HG03097 (cell line): ENCODE measurements at regions not wholly inside any gene's neighbourhood (a gene's known extent, or its start where the extent isn't known, plus 50 kb on each side); places are given as distances from the start of the nearest gene placed in this dataset.
"Not testable (repeated sequence)": the region's sequence is repeated elsewhere in the genome, so short reads cannot be mapped to it uniquely, and the experiment has no call there.

Source experiments
- ATAC-seq: cut with Tn5 transposase; IDR thresholded peaks from one replicate; pipeline ENCODE4 v1.9.1; 2021; ENCODE audit not compliant: unreplicated experiment, low FRiP score

DNA sequence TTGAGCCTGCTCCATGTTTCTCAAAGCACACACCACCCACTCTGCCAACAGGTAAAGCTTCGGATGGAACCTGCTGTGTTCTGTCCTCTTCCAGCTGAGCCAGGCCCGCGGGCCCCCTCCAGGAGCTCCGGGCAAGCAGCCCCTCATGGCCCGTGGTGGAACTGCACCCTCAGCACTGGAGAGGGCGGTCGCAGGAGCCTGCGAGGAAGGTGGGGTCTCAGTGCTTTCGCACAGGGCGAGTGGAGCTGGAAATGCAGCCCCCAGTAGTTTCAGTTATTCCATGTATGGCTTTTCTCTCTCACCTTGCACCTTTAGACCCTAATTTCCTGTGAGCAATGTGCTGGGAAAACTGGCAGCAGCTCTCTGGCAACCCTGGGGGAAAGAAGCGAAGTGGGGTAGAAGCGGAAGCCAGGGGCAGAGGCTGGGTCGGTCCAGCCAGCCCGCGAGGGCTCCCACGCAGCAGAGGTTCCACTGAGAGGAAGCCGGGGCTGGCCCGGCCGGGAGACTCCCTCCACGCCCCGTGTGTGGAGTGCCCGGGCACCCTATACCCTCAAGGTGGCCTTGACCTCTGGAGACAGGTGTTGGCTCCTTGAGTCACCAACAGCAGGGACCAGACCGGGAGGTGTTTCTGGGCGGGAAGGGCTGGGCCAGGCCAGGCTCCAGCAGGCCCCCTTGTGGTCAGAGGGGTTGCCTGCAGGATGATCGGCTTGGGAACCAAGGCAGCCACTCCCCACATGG lies 119.9 kb upstream of the TMEM45B start:
- ATAC-seq, result peak; percentile 76

DNA sequence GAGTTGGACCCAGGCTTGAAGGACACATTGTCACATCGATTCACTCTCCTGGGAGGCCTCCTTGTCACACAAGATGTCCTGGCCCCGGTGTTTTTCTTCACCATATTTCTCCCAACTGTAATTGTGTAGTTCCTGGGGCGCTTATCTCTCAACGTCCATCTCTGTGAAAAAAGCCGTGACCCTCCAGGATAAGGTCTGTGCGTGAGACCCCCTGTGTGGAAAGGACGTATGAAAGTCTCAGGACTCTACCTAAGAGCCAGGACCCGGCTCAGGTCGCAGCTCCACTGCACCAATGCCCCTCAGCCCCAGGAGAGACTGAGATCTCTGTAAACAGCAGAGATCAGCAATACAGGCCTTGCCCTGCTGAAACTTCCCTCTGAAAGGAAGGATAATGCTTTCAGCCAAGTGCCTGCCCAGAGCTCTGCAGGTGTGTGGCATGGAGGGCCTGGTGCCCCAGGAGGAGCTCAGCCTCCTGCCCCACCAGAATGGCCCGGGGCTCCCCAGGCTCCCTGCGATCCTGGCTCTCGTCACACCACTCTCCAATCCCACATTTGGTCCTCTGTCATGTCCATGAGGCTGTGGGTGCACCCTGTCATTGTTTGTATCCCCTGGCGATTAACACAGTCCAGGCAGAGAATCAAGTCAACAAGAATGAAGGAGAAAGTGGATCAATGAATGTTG lies 119.2 kb upstream of the TMEM45B start:
- ATAC-seq, result no peak

DNA sequence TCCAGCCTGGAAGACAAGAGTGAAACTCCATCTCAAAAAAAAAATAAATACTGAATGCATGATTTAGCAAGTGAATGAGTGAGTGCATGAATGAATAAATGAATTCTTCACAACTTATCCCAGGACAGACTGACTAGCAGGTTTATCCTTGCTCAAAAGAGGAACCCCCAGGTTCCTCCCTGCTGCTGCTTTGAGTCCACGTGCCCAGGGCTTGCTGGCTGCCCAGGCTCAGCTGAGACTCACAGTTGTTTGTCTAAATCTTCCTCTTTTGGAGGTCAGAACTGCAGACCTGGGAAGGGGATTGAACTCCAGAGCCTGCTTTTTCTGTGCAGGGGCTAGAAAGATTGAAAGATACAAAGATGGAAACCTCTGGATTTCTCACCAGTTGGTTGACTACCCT lies 117.4 kb upstream of the TMEM45B start:
- no peak for ATAC-seq

DNA sequence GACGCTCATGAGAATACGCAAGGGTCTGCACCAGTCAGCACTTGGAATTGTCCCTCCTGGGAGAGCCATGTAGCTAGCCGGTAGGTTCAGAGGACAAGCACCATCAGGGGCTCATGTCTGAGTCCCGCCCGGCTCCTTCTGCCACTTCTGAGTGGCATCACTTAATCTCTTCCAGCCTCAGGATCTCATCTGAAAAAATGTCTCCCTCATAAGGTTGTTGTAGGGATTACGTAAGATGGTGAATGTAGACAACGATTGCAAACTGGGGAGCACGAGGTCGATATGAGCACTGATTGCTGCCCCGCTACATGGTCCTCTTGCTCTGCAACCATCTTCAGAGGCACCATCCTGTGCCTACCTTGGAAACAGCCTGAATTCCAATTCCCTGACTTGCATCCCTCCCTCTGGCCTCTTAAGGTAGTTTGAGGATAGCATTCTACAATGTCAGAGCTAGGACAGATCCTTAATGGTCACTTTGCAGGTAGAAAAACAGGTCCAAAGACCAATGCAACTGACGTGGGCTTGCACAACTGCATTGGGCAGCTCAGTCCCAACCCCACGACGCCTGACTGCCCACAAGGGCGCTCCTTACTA lies 115.8 kb upstream of the TMEM45B start:
- ATAC-seq, result no peak

DNA sequence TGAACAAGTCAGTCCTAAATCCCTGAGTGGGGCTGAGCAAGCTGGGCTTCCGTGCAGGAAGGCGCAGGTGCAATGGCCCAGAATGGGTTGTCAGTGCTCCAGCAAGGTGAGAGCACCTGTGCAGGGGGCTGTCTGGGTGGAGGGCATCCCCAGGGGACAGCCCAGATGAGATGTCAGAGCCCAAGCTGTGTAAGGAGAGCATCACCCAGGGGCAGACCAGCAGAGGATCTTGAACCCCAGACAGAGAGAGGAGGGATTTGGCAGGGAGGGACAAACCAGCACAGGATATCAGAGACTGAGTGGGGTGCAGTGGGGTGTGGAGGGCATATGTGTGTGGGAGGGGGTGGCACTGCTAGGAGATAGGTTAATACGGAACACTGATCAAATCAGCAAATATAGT lies 114.9 kb upstream of the TMEM45B start:
- ATAC-seq, result no peak

DNA sequence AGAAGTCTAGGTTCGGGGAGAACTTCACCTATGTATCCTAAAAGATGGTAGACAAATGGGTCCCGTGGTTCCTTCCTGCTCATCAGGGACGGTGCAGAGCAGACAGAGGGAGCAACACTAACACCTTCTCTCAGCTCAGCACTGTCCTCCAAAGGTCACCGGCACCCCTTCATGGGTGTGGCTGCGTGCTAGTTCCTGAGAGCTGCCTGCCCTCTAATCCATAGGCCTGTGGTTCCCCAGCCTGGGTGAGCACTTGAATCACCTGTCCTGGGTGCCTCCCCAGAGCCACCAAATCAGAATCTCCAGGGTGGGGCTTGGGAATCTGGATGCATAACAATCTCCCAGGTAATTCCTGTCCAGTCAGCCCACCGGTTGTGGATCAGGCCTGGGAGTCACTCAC lies 113.9 kb upstream of the TMEM45B start:
- ATAC-seq, result no peak

DNA sequence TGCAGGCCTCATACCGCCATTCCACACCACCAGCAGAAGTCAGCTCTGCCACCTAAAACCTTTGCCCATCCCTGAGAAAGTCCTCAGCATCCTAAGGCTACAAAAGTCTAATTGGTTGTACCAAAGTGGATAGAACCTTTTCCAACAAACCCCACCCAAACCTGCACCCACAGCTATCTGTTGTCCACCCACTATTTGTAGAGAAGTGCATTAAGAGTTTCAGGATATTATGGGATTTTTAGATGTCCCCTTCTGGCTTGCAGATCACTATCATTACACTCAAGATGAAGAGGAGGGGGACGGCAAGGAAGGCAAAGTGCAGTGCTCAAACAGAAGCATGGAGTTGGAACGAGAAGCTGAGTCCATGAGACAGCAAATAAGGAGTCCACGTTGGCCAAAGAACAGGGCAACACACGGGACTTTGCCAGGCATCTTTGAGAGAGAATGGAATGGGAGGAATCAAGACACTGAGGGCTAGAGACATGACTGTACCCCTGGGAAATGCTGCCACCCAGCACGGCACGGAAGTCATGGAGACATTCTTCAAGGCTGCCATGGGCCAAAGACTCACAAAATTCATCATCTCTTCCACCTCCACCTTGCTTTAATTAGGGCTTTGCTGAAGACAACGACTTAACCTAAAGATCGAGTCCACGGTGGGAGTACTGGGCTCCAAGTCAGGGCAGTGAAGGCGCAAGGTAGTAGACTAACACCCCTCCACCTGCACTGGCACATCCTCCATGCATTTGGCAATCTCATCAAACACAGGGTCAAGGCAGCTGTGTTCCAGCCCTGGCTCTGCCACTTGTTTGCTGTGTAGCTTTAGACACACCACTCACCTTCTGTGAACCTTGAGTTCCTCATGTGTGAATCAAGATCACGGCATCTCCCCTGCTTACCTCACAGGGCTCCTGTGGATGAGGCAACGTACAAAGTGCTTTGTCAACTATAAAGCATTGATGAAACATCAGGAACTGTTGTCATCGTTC lies 112.9 kb upstream of the TMEM45B start:
- no peak for ATAC-seq

DNA sequence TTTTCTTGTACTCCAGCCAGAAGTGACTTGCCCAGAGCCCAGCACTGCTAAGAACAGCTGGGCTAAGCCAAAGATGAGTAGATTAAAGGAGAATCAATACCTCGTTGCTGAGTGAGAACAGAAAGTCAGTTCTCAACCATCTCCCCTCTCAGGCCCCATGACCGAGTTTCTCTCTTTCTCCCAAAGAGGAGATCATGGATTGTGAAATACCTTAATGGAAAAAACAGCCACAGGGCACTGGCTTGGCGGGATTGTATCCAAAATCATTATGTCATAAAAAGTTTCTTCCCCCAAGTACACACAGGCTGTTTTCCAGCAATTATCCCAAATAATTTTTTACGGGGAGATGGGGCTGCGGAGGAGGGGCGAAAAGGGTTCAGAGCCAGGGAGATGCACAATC lies 111.8 kb upstream of the TMEM45B start:
- no peak for ATAC-seq

DNA sequence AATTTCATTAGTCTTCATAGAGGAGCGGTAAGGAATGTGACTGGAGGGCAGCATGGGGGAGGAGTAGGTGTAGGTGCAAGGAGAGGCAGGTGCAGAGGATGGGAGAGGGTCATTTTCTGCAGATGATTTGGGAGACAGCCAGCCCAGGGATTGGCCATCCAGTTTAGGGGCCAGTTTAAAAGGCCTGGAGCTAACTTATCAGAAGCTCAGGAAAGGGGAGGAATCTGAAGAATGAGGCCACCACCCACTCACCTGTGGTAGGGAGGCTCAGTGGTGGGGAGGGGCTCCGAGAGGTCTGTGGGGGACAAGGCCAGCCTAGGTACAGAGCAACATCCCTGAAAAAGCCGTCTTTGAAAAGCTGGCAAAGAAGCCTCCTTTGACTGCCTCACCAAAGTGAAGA lies 110.8 kb upstream of the TMEM45B start:
- no peak for ATAC-seq

DNA sequence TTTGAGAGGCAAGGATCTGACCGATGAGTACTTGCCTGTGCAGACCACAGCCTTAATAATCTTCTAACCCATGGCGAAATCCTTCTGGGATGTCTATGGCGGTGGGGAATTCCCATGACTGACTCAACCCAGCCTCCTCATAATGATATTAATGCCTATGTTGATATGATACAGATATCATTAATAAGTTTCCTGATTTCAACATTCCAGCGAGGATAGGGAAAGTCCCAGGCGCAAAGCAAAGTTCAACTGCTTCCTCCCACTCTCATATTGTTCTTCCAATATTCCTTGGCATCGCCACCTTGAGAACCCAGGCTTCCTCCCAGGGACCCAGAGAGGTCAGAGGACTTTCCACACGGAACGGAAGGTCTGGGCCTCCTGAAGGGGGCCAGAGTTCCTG lies 110.3 kb upstream of the TMEM45B start:
- no peak for ATAC-seq

DNA sequence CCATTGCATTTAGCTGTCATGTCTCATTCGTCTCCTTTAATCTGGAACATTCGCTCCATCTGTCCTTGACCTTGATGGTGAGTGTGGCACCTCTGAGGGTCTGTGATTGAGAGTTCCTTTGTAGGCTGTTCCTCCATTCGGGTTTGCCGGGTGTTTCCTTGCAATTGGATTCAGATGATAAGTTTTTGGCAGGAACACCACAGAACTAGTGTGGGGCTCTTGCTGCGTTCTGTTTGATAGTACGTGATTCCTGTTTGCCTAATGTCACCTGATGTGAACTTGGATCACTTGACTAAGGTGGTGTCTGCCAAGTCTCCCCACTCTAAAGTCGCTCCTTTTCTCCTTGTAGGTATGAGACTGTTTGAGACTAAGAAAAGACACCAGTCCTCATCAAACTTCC lies 109.7 kb upstream of the TMEM45B start:
- no peak for ATAC-seq

DNA sequence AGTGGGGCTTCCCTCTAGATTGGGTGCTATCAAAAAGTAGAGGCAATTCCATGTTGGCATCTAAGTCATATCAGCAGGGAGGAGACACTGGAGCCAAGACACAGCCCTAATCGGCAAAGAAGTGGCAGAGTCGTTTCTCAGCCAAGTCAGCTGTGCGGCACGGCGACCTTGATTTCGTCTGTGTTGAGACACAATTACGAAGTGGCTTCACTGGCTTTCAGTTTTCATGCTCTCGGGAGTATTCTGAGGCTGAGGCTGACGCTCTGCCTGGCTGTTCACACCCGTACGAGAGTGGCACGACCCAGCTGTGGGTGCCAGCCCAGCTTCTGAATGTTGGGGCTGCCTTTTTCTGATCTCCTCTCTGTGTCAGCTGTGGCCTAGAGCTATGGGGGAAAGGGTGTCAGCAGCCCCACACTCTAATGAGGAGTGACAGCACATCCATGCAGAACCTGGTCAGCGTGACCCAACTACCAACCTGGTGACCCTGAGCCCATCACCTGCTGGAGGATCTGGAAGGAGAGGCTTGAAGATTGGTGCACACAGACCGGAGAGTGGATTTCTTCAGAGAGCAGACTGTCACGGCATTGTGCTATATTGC lies 105.7 kb upstream of the TMEM45B start:
- no peak for ATAC-seq

DNA sequence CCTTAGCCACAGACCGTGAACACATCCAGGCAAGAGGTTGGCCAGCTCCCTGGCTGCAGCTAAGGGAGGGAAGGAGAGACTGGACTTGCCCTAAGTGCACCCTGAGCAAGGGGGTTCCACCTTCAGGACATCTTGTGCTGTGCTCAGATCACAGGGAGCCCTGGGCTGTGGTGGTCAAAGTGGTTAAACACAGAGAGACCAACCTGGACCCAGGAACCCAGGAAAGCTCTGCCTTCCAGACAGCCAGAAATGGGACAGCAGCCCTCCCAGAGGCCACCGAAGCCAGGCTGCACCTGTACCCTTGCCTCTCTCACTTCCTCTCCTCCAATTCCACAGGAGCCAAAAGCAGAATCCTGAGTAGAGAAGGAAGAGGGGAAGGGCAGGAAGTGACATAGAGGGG lies 105.2 kb upstream of the TMEM45B start:
- ATAC-seq, result no peak

DNA sequence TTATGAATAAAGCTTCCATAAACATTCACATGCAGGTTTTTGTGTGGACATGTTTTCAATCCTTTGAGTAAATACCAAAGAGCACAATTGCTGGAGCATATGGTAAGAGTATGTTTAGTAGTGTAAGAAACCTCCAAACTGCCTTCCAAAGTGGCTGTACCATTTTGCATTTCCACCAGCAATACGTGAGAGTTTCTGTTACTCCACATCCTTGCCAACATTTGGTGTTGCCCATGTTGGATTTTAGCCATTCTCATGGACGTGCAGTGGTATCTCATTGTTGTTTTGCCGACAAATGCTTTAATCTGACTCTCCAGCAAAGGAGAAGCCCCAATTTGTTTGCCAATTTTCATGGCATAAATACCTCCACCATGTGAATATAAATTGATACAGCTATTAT lies 103.9 kb upstream of the TMEM45B start:
- no peak for ATAC-seq

DNA sequence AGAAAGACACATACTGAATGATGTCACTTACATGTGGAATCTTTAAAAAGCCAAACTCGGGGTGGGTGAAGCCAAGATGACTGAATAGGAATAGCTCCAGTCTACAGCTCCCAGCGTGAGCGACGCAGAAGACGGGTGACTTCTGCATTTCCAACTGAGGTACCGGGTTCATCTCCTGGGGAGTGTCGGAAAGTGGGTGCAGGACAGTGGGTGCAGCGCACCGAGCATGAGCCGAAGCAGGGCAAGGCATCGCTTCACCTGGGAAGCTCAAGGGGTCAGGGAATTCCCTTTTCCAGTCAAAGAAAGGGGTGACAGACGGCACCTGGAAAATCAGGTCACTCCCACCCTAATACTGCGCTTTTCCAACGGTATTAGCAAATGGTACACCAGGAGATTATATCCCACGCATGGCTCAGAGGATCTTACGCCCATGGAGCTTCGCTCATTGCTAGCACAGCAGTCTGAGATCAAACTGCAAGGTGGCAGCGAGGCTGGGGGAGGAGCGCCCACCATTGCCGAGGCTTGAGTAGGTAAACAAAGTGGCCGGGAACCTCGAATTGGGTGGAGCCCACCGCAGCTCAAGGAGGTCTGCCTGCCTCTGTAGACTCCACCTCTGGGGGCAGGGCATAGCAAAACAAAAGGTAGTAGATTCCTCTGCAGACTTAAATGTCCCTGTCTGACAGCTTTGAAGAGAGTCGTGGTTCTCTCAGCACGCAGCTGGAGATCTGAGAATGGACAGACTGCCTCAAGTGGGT lies 103.0 kb upstream of the TMEM45B start:
- not testable (repeated sequence) for ATAC-seq

DNA sequence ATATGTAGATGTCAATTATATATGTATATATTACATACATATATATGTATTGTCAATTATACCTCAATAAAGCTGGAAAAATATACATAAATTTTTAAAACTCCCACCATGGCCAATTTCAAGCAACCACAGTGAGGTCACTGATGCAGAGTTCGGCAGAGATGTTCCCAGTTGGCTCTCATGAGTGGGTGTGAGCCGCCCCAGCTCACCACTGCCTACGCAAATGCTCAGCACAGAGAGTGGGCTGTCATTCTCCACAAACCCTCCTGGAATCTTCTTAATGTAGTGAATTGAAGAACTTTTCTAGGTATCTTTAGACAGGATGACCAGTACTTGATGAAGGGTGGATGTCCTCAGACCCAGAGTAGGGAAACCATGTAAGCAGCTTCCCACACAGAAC lies 96.6 kb upstream of the TMEM45B start:
- no peak for ATAC-seq

DNA sequence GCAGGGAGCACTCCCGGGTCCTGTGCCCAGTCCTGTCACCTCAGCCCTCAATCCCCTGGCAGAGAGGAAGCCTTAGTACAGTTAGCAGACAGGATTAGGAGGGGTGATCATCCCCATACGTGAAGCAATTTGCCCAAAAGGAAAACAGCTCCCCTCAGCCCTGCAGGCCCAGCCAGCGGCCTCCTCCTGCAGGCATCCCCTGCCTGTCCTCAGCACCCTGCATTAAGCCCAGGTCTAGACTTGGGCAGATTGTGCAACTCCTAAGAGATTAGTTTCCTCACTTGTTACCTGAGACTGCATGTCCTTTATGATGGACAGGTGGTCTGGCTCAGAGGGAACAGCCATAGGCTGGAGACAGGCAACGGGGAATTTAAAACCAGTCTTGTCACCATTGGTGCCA lies 95.5 kb upstream of the TMEM45B start:
- ATAC-seq, result no peak

DNA sequence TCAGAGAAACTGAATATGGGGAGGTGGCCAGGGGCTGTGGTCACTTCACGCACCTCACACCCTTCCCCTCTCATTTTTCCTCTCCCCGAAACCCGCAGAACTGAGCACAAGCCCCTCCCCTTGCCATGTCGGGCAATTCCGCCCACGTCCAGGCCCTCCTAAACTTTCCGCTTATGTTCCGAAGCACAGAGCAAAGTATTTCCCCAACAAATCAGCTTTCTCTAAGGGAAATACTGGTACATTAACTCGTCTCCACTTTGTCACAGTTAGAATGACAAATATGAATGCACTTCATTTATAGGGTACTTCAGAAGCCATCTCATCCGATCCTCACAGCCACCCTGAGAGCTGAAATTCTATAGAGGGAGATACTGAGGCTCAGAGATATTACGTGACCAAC lies 94.7 kb upstream of the TMEM45B start:
- ATAC-seq, result no peak

DNA sequence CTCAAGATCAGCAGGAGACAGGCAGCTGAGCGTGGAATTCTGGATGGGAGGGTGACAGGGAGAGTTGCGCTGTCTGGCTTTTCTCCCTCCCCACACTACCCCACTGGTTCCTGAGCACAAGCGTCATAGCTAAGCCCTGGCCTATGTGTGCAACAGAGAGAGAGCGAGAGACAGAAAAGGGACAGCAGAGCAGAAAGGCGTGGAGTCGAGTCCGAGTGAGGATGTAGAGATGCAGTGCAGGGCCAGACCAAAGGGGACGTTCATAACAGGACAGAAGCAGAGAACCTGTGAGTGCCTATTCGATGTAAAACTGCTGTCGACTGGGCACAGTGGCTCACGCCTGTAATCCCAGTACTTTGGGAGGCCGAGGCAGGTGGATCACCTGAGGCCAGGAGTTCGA lies 94.0 kb upstream of the TMEM45B start:
- no peak for ATAC-seq

DNA sequence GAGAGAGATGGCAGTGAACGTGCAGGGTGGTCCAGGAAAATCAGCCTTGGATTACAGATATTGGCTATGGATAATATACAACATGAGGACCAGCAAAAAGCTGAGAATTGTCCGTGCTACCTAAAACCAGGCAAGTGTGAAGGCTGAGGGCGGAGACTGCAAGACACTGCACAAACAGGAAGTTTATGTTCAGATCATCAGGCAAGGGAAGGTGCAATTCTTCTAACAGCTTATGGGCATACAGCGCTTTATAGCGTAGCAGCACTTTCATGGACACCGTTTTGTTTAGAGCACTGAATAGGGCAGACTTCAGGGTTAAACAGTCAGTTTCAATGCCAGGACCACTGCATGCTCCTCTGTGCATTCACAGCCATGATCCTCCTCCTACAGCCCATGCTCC lies 93.1 kb upstream of the TMEM45B start:
- no peak for ATAC-seq
